Muscle layer of colon (tissue), 2 donors: ENCODE measurements at regions not wholly inside any gene's neighbourhood (a gene's known extent, or its start where the extent isn't known, plus 50 kb on each side); places are given as distances from the start of the nearest gene placed in this dataset.

Source experiments
- H3K27ac ChIP-seq: one replicate; pipeline ENCODE4 v1.7.0; 2013; ENCODE audit warnings: low read depth, mild to moderate bottlenecking, low read length, moderate library complexity
- H3K27me3 ChIP-seq, 2 donors: one replicate each; pipeline ENCODE4 v1.7.0; 2013; ENCODE audit warnings: low read length in 2 of 2, mild to moderate bottlenecking in 2 of 2; ENCODE audit not compliant: insufficient read depth in 2 of 2, control insufficient read depth in 1 of 2
- H3K36me3 ChIP-seq: one replicate; pipeline ENCODE4 v1.7.0; 2013; ENCODE audit warnings: mild to moderate bottlenecking, low read length; ENCODE audit not compliant: insufficient read depth
- H3K4me1 ChIP-seq: one replicate; pipeline ENCODE4 v1.7.0; 2013; ENCODE audit warnings: mild to moderate bottlenecking, low read length; ENCODE audit not compliant: insufficient read depth
- H3K4me3 ChIP-seq, 2 donors: one replicate each; pipeline ENCODE4 v1.7.0; 2013; ENCODE audit warnings: low read length in 2 of 2, low read depth in 1 of 2, mild to moderate bottlenecking in 1 of 2, moderate library complexity in 1 of 2
- H3K9ac ChIP-seq: one replicate; pipeline ENCODE4 v1.7.0; 2013; ENCODE audit warnings: low read length
- H3K9me3 ChIP-seq: one replicate; pipeline ENCODE4 v1.7.0; 2013; ENCODE audit warnings: mild to moderate bottlenecking, low read length
- donor health status: abdominal sarcoma.
- donor health status: Adenocarcinoma of cecum.

- Histone ChIP-seq H3K4me1 (no peaks in the 10 kb centered on the region), H3K27me3 (peaks cover 0 to 4% of the 10 kb centered on the region in 2 donors), H3K27ac (no peak overlapping the region), H3K9me3 (no peaks in the 10 kb centered on the region), H3K4me3 (no peak overlapping the region), H3K9ac (no peak overlapping the region), H3K36me3 (no peaks in the 10 kb centered on the region)
Observed at GRCh38 chr18:78421392-78421791, 558.2 kb upstream of the SALL3 start.

GRCh38 chr18:78422336-78422735 lies 557.3 kb upstream of the SALL3 start:
- Histone ChIP-seq H3K4me1 (no peaks in the 10 kb centered on the region), H3K9me3 (no peaks in the 10 kb centered on the region), H3K9ac (no peak overlapping the region), H3K27me3 (peaks cover 0 to 4% of the 10 kb centered on the region in 2 donors), H3K36me3 (no peaks in the 10 kb centered on the region), H3K4me3 (no peak overlapping the region), H3K27ac (no peak overlapping the region)

GRCh38 chr18:78423811-78424210 lies 555.8 kb upstream of the SALL3 start:
- no peaks in the 10 kb centered on the region for H3K9me3 ChIP-seq
- H3K4me3 ChIP-seq, result no peak overlapping the region
- H3K9ac ChIP-seq, result no peak overlapping the region
- H3K27ac ChIP-seq, result no peak overlapping the region
- no peaks in the 10 kb centered on the region for H3K4me1 ChIP-seq
- H3K27me3 ChIP-seq, result peaks cover 0 to 4% of the 10 kb centered on the region in 2 donors
- H3K36me3 ChIP-seq, result no peaks in the 10 kb centered on the region

GRCh38 chr18:78424403-78425018 lies 555.1 kb upstream of the SALL3 start:
- Histone ChIP-seq H3K9ac (no peak overlapping the region), H3K4me3 (no peak overlapping the region), H3K36me3 (no peaks in the 10 kb centered on the region), H3K4me1 (no peaks in the 10 kb centered on the region), H3K9me3 (no peaks in the 10 kb centered on the region), H3K27ac (no peak overlapping the region), H3K27me3 (peaks cover 0 to 4% of the 10 kb centered on the region in 2 donors)

- H3K9me3 ChIP-seq, result no peaks in the 10 kb centered on the region
- H3K4me3 ChIP-seq, result no peak overlapping the region
- no peak overlapping the region for H3K27ac ChIP-seq
- H3K36me3 ChIP-seq, result no peaks in the 10 kb centered on the region
- peaks cover 0 to 4% of the 10 kb centered on the region in 2 donors for H3K27me3 ChIP-seq
- no peak overlapping the region for H3K9ac ChIP-seq
- H3K4me1 ChIP-seq, result no peaks in the 10 kb centered on the region
Observed at GRCh38 chr18:78425019-78425412, 554.6 kb upstream of the SALL3 start.

- no peaks in the 10 kb centered on the region for H3K27me3 ChIP-seq
- no peak overlapping the region for H3K9ac ChIP-seq
- H3K4me3 ChIP-seq, result no peak overlapping the region
- H3K4me1 ChIP-seq, result no peaks in the 10 kb centered on the region
- no peaks in the 10 kb centered on the region for H3K9me3 ChIP-seq
- H3K36me3 ChIP-seq, result no peaks in the 10 kb centered on the region
- H3K27ac ChIP-seq, result no peak overlapping the region
Observed at GRCh38 chr18:78427081-78427480, 552.5 kb upstream of the SALL3 start.

GRCh38 chr18:78429127-78430108 lies 550.2 kb upstream of the SALL3 start:
- Histone ChIP-seq H3K9me3 (no peaks in the 10 kb centered on the region), H3K4me3 (no peak overlapping the region), H3K9ac (no peak overlapping the region), H3K4me1 (no peaks in the 10 kb centered on the region), H3K27me3 (no peaks in the 10 kb centered on the region), H3K36me3 (no peaks in the 10 kb centered on the region), H3K27ac (no peak overlapping the region)

- H3K27ac ChIP-seq, result no peak overlapping the region
- H3K36me3 ChIP-seq, result no peaks in the 10 kb centered on the region
- no peaks in the 10 kb centered on the region for H3K9me3 ChIP-seq
- H3K27me3 ChIP-seq, result no peaks in the 10 kb centered on the region
- no peak overlapping the region for H3K4me3 ChIP-seq
- H3K4me1 ChIP-seq, result no peaks in the 10 kb centered on the region
- no peak overlapping the region for H3K9ac ChIP-seq
Observed at GRCh38 chr18:78430131-78430758, 549.4 kb upstream of the SALL3 start.

GRCh38 chr18:78431606-78432005 lies 548.0 kb upstream of the SALL3 start:
- H3K27me3 ChIP-seq, result no peaks in the 10 kb centered on the region
- H3K9ac ChIP-seq, result no peak overlapping the region
- no peak overlapping the region for H3K27ac ChIP-seq
- no peaks in the 10 kb centered on the region for H3K9me3 ChIP-seq
- no peaks in the 10 kb centered on the region for H3K4me1 ChIP-seq
- H3K36me3 ChIP-seq, result no peaks in the 10 kb centered on the region
- H3K4me3 ChIP-seq, result no peak overlapping the region

GRCh38 chr18:78433562-78433961 lies 546.1 kb upstream of the SALL3 start:
- no peak overlapping the region for H3K9ac ChIP-seq
- no peak overlapping the region for H3K27ac ChIP-seq
- no peaks in the 10 kb centered on the region for H3K4me1 ChIP-seq
- no peaks in the 10 kb centered on the region for H3K36me3 ChIP-seq
- H3K4me3 ChIP-seq, result no peak overlapping the region
- no peaks in the 10 kb centered on the region for H3K27me3 ChIP-seq
- no peaks in the 10 kb centered on the region for H3K9me3 ChIP-seq

GRCh38 chr18:78436110-78436509 lies 543.5 kb upstream of the SALL3 start:
- Histone ChIP-seq H3K36me3 (no peaks in the 10 kb centered on the region), H3K4me3 (no peak overlapping the region), H3K9ac (no peak overlapping the region), H3K9me3 (no peaks in the 10 kb centered on the region), H3K27ac (no peak overlapping the region), H3K27me3 (no peaks in the 10 kb centered on the region), H3K4me1 (no peaks in the 10 kb centered on the region)
